NB4 (cell line): ENCODE measurements at regions not wholly inside any gene's neighbourhood (a gene's known extent, or its start where the extent isn't known, plus 50 kb on each side); places are given as distances from the start of the nearest gene placed in this dataset.

Experiments
- DNase-seq: peaks from one replicate; pipeline ENCODE4 v3.0.0; 2010; ENCODE audit warnings: low read depth
- H3K4me3 ChIP-seq: one replicate; pipeline ENCODE4 v1.5.1; 2011; ENCODE audit warnings: mild to moderate bottlenecking, low read depth, low read length, moderate library complexity
- CTCF ChIP-seq: IDR thresholded peaks from one replicate; pipeline ENCODE4 v1.5.1; 2012; ENCODE audit warnings: low read depth, low read length
- MAX ChIP-seq: IDR thresholded peaks from 2 replicates; pipeline ENCODE4 v1.6.1; 2011; ENCODE audit warnings: low read depth, low read length
- MYC ChIP-seq: IDR thresholded peaks from 2 replicates; pipeline ENCODE4 v1.6.1; 2011; ENCODE audit warnings: low read depth, low read length
- POLR2A ChIP-seq: IDR thresholded peaks from 2 replicates; pipeline ENCODE4 v1.6.1; 2011; ENCODE audit warnings: mild to moderate bottlenecking; ENCODE audit not compliant: insufficient read length; ENCODE audit errors: extremely low read depth

- H3K4me3 ChIP-seq, result no peak overlapping the region
- no peak for DNase-seq
- TF ChIP-seq CTCF (no peak), MAX (no peak), POLR2A (no peak), MYC (no peak)
Measured at GRCh38 chr12:97047361-97047760, 140.3 kb downstream of the NEDD1 start.

DNA sequence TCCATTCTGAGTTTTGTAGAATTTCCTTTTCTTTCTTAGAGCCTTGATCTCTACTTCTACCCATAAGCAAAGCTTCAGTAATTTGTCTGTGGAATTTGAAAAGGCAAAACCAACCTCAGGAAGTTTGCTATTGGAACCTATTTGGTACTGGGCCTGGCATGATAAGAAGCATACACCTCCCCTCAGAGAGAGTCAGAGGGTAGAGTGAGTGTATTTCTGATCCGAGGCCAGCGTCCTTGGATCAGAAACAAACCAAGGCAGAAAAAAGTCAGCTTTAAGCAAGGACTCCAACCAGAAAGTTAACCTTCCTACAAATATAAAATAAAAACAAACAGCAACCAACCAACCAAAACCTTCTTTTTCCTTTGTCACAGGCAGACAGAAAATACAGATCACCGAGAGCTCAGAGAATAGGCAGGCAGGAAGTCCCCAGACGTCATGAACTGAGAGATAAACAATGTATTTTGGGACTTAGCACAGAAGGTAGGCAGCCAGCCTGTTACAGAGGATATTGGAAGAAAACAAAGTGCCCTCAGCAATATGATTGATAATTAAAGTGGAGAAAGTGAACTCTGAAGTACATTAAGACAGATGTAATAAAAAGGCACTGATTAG, 141.5 kb downstream of the NEDD1 start:
- H3K4me3 ChIP-seq, result no peak overlapping the region
- TF ChIP-seq POLR2A, result no peak
- DNase-seq, result no peak

GRCh38 chr12:97050509-97050908, 143.5 kb downstream of the NEDD1 start:
- no peak for DNase-seq
- TF ChIP-seq CTCF (no peak), MYC (no peak), MAX (no peak), POLR2A (no peak)

GRCh38 chr12:97051341-97051740, 144.3 kb downstream of the NEDD1 start:
- no peak for TF ChIP-seq POLR2A
- no peak for TF ChIP-seq CTCF
- TF ChIP-seq MYC, result no peak
- TF ChIP-seq MAX, result no peak
- H3K4me3 ChIP-seq, result no peak overlapping the region
- no peak for DNase-seq

More at GRCh38 chr12:97050509-97050908, 143.5 kb downstream of the NEDD1 start:
- no peak overlapping the region for H3K4me3 ChIP-seq

GRCh38 chr12:97061171-97061570, 154.1 kb downstream of the NEDD1 start:
- no peak overlapping the region for H3K4me3 ChIP-seq
- TF ChIP-seq CTCF (no peak), MAX (no peak), POLR2A (no peak), MYC (no peak)
- DNase-seq, result no peak

GRCh38 chr12:97063292-97063935, 156.4 kb downstream of the NEDD1 start:
- DNase-seq, result no peak
- H3K4me3 ChIP-seq, result no peak overlapping the region
- TF ChIP-seq MYC (no peak), POLR2A (no peak), CTCF (no peak), MAX (no peak)
